ENCODE measurements at regions not wholly inside any gene's neighbourhood (a gene's known extent, or its start where the extent isn't known, plus 50 kb on each side); places are given as distances from the start of the nearest gene placed in this dataset.

GRCh38 chr11:19313140-19313539 lies 72.4 kb upstream of the E2F8 start:
- no peak overlapping the region for H3K27ac ChIP-seq
- WGBS, 2 donors, result 28 to 34% methylated on average over 1 of the region's 1 CpG
- H3K27me3 ChIP-seq, result no peaks in the 10 kb centered on the region
- DNase-seq (no peak), ATAC-seq (no peak)
- H3K4me3 ChIP-seq, result no peak overlapping the region
- no peaks in the 10 kb centered on the region for H3K4me1 ChIP-seq
- no peaks in the 10 kb centered on the region for H3K9me3 ChIP-seq
- intact Hi-C loops (cut with DNase I), result loop anchor here (5.0 kb wide), 1 partner anchor 239 kb away; no protein-coding TSS in a partner anchor
- TF ChIP-seq CTCF (IDR thresholded peaks at IDR 0.05) (no peak), POLR2A (IDR thresholded peaks at IDR 0.05) (no peak)
- no peaks in the 10 kb centered on the region for H3K36me3 ChIP-seq (replicated peaks in 1 of 2; ENCODE audit: insufficient read depth in 1 of 2, low read depth in 2 of 2)

DNA sequence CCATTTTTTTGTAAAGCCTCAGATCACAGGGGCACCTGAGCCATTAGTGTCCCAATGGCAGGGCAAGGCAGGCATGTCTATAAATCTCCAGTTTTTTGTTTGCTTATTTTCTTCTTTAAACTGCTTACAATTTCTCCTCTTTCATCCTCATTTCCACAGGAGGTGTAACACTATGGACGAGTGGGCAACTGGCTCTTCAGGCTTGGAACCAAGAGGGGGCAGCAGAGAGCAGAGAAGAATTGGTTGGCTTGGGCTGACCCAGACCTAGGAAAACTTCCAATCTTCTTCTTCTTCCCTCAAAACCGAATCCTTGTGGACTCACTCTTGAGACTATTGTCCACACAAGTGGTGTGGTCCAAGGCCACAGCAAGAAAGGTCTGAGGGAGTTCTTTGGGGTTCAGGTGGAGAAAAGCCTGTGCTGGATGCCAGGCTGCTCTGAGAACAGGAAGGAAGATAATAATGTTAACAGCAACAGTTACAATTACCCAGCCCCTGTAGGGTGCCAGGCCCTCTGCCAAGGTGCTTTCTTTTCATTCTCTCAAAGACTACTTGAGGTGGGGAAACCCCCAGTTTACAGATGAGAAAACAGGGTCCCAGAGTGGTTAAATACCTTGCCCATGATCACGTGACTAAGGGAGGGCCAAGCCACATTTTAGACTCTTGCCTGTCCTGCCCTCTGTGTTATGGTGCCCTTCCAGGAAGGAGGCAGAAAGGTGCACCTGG lies 70.7 kb upstream of the E2F8 start:
- ATAC-seq, result peak; percentile 87
- intact Hi-C loops (cut with DNase I), result loop anchor here (5.0 kb wide), 1 partner anchor 241 kb away; no protein-coding TSS in a partner anchor
- TF ChIP-seq POLR2A (IDR thresholded peaks at IDR 0.05) (no peak), CTCF (IDR thresholded peaks at IDR 0.05) (peak; percentile 74 to 89 (median 81))
- no peaks in the 10 kb centered on the region for H3K9me3 ChIP-seq
- DNase-seq, result peak; percentile 71 to 79 (median 74)
- no peaks in the 10 kb centered on the region for H3K27me3 ChIP-seq
- no peaks in the 10 kb centered on the region for H3K4me1 ChIP-seq
- H3K4me3 ChIP-seq, result no peak overlapping the region
- H3K27ac ChIP-seq, result no peak overlapping the region
- no peaks in the 10 kb centered on the region for H3K36me3 ChIP-seq (replicated peaks in 1 of 2; ENCODE audit: insufficient read depth in 1 of 2, low read depth in 2 of 2)
- 26 to 28% methylated on average over 3 of the region's 3 CpGs for WGBS, 2 donors

DNA sequence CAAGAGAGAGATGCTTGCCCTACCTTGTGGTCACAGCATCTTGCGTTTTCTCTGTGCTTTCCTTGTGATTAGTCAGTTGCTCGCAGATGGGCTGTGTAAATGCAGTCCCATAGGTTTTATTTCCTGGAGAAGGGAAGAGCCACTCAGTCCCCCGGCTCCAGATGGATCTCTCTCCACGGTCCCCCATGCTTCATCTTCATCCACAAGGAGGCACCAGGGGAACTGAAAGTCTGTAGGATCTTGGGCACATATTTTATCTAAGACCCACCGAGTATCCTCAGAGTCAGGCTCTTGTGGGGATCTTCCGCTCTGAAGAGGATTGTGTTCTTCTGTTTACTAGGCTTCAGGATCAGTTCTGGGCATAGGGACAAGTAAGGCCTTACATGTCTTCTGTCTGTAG lies 66.8 kb upstream of the E2F8 start:
- no peaks in the 10 kb centered on the region for H3K4me1 ChIP-seq
- no peaks in the 10 kb centered on the region for H3K36me3 ChIP-seq (replicated peaks in 1 of 2; ENCODE audit: insufficient read depth in 1 of 2, low read depth in 2 of 2)
- no peak for DNase-seq
- no peak for TF ChIP-seq POLR2A (IDR thresholded peaks at IDR 0.05)
- TF ChIP-seq CTCF (IDR thresholded peaks at IDR 0.05), result no peak
- 41 to 60% methylated on average over 6 of the region's 6 CpGs for WGBS, 2 donors
- intact Hi-C loops (cut with DNase I), result no loop called here
- no peaks in the 10 kb centered on the region for H3K27me3 ChIP-seq
- H3K27ac ChIP-seq, result no peak overlapping the region
- no peak for ATAC-seq
- H3K4me3 ChIP-seq, result no peak overlapping the region
- no peaks in the 10 kb centered on the region for H3K9me3 ChIP-seq

DNA sequence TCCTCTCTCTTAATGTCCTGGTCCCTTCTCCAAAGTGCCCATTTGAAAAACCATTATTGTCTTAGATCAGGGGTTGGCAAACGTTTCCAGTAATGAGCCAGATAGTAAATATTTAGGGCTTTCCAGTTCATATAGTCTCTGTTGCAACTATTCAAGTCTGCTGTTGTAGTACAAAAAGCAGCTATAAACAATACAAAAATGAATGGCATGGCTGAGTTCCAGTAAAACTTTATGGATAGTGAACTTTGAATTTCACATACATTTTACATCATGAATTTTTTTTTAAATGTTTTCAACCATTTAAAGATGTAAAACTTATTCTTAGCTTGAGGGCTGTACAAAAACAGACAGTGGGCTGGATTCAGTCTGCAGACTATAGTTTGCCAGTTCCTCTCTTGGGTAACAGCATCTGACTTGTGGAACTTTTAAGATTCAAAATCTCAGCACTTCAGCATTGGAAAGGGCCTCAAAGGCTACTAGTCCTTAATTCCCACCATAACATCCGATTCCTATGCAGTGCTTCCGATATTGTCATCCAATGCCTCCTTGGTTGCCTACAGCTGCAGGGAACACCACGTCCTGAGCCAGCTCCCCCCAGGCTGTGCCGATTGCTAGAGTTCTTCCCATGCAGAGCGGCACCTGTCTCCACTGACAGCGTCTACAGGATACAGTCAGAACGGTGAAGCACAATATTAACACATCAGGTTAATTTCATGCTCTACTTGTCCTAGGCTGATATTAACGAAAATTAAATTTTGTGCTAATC lies 65.6 kb upstream of the E2F8 start:
- ATAC-seq, result no peak
- no peak overlapping the region for H3K27ac ChIP-seq
- H3K9me3 ChIP-seq, result no peaks in the 10 kb centered on the region
- no peaks in the 10 kb centered on the region for H3K4me1 ChIP-seq
- 70 to 77% methylated on average over 9 of the region's 9 CpGs for WGBS, 2 donors
- TF ChIP-seq CTCF (IDR thresholded peaks at IDR 0.05) (no peak), POLR2A (IDR thresholded peaks at IDR 0.05) (no peak)
- no peaks in the 10 kb centered on the region for H3K27me3 ChIP-seq
- DNase-seq, result no peak
- H3K4me3 ChIP-seq, result no peak overlapping the region
- intact Hi-C loops (cut with DNase I), result no loop called here
- no peaks in the 10 kb centered on the region for H3K36me3 ChIP-seq (replicated peaks in 1 of 2; ENCODE audit: insufficient read depth in 1 of 2, low read depth in 2 of 2)
